Stimulated activated memory B cell treated with anti-CD40 and anti-IgM and Interleukin-4, amounts not matched to agents 10 μg/mL and 1 μg/mL and 100 μg/mL, for 72 hours (primary cell): ENCODE measurements at regions not wholly inside any gene's neighbourhood (a gene's known extent, or its start where the extent isn't known, plus 50 kb on each side); places are given as distances from the start of the nearest gene placed in this dataset.

Experiments used
- ATAC-seq: fragments of 150-1000 bp; cut with Tn5 transposase; 2 replicates; pipeline ENCODE4 v1.10.0; 2021
- H3K27ac Mint-ChIP-seq: one replicate; pipeline ENCODE4 v1.8.0; 2022; ENCODE audit warnings: mild to moderate bottlenecking, mixed read lengths
- H3K27me3 Mint-ChIP-seq: one replicate; pipeline ENCODE4 v1.8.0; 2022; ENCODE audit warnings: mixed read lengths
- H3K36me3 Mint-ChIP-seq: one replicate; pipeline ENCODE4 v1.8.0; 2022; ENCODE audit warnings: mixed read lengths
- H3K4me1 Mint-ChIP-seq: one replicate; pipeline ENCODE4 v1.8.0; 2022; ENCODE audit warnings: mixed read lengths
- H3K4me3 Mint-ChIP-seq: one replicate; pipeline ENCODE4 v1.8.0; 2022; ENCODE audit warnings: mild to moderate bottlenecking, moderate library complexity, mixed read lengths
- H3K9me3 Mint-ChIP-seq: one replicate; pipeline ENCODE4 v1.8.0; 2022; ENCODE audit warnings: mixed read lengths

GRCh38 chr11:112369916-112370315 lies 109.3 kb upstream of the PLET1 start:
- peaks cover 5% of the 10 kb centered on the region for H3K36me3 Mint-ChIP-seq
- H3K27me3 Mint-ChIP-seq: no peaks in the 10 kb centered on the region
- H3K9me3 Mint-ChIP-seq: peaks cover 2% of the 10 kb centered on the region
- H3K27ac Mint-ChIP-seq: no peak overlapping the region
- no peaks in the 10 kb centered on the region for H3K4me1 Mint-ChIP-seq
- peak; percentile 39 for ATAC-seq
- H3K4me3 Mint-ChIP-seq: no peak overlapping the region

GRCh38 chr11:112374486-112375140 lies 114.0 kb upstream of the PLET1 start:
- Mint-ChIP-seq H3K4me1 (no peaks in the 10 kb centered on the region), H3K27ac (no peak overlapping the region), H3K4me3 (no peak overlapping the region)

GRCh38 chr11:112377946-112378345 lies 117.3 kb upstream of the PLET1 start:
- Mint-ChIP-seq H3K27ac (no peak overlapping the region), H3K36me3 (no peaks in the 10 kb centered on the region), H3K27me3 (no peaks in the 10 kb centered on the region), H3K9me3 (no peaks in the 10 kb centered on the region), H3K4me1 (no peaks in the 10 kb centered on the region), H3K4me3 (no peak overlapping the region)
- no peak for ATAC-seq

More at GRCh38 chr11:112374486-112375140, 114.0 kb upstream of the PLET1 start:
- H3K9me3 Mint-ChIP-seq: peaks cover 2% of the 10 kb centered on the region
- H3K36me3 Mint-ChIP-seq: no peaks in the 10 kb centered on the region
- no peaks in the 10 kb centered on the region for H3K27me3 Mint-ChIP-seq
- ATAC-seq: no peak

GRCh38 chr11:112380464-112380863 lies 119.8 kb upstream of the PLET1 start:
- Mint-ChIP-seq H3K27me3 (no peaks in the 10 kb centered on the region), H3K4me1 (no peaks in the 10 kb centered on the region), H3K9me3 (no peaks in the 10 kb centered on the region), H3K27ac (no peak overlapping the region), H3K36me3 (no peaks in the 10 kb centered on the region), H3K4me3 (no peak overlapping the region)
- ATAC-seq: no peak

GRCh38 chr11:112381578-112381977 lies 120.9 kb upstream of the PLET1 start:
- H3K9me3 Mint-ChIP-seq: no peaks in the 10 kb centered on the region

GRCh38 chr11:112382561-112382960 lies 121.9 kb upstream of the PLET1 start:
- H3K9me3 Mint-ChIP-seq: no peaks in the 10 kb centered on the region
- no peaks in the 10 kb centered on the region for H3K4me1 Mint-ChIP-seq
- H3K27ac Mint-ChIP-seq: no peak overlapping the region
- no peaks in the 10 kb centered on the region for H3K36me3 Mint-ChIP-seq
- H3K4me3 Mint-ChIP-seq: no peak overlapping the region
- H3K27me3 Mint-ChIP-seq: no peaks in the 10 kb centered on the region
- no peak for ATAC-seq

More at GRCh38 chr11:112381578-112381977, 120.9 kb upstream of the PLET1 start:
- H3K4me1 Mint-ChIP-seq: no peaks in the 10 kb centered on the region
- no peak for ATAC-seq
- H3K27ac Mint-ChIP-seq: no peak overlapping the region
- H3K27me3 Mint-ChIP-seq: no peaks in the 10 kb centered on the region
- no peak overlapping the region for H3K4me3 Mint-ChIP-seq
- H3K36me3 Mint-ChIP-seq: no peaks in the 10 kb centered on the region

- peaks cover 3% of the 10 kb centered on the region for H3K9me3 Mint-ChIP-seq
- no peak overlapping the region for H3K27ac Mint-ChIP-seq
- H3K36me3 Mint-ChIP-seq: peaks cover 9% of the 10 kb centered on the region
- H3K4me1 Mint-ChIP-seq: no peaks in the 10 kb centered on the region
- peaks cover 15% of the 10 kb centered on the region for H3K27me3 Mint-ChIP-seq
- H3K4me3 Mint-ChIP-seq: no peak overlapping the region
- no peak for ATAC-seq
These were observed 127.8 kb upstream of the PLET1 start for GRCh38 chr11:112388496-112388895.

- Mint-ChIP-seq H3K9me3 (peaks cover 3% of the 10 kb centered on the region), H3K27ac (no peak overlapping the region), H3K4me1 (no peaks in the 10 kb centered on the region), H3K36me3 (peaks cover 9% of the 10 kb centered on the region), H3K4me3 (no peak overlapping the region), H3K27me3 (peaks cover 15% of the 10 kb centered on the region)
- no peak for ATAC-seq
These were observed 130.4 kb upstream of the PLET1 start for GRCh38 chr11:112391086-112391485.

GRCh38 chr11:112392904-112393303 lies 132.2 kb upstream of the PLET1 start:
- peaks cover 3% of the 10 kb centered on the region for H3K9me3 Mint-ChIP-seq
- ATAC-seq: no peak
- no peak overlapping the region for H3K4me3 Mint-ChIP-seq
- no peaks in the 10 kb centered on the region for H3K4me1 Mint-ChIP-seq
- H3K36me3 Mint-ChIP-seq: peaks cover 9% of the 10 kb centered on the region
- H3K27ac Mint-ChIP-seq: no peak overlapping the region
- peaks cover 15% of the 10 kb centered on the region for H3K27me3 Mint-ChIP-seq

- H3K9me3 Mint-ChIP-seq: no peaks in the 10 kb centered on the region
- H3K27ac Mint-ChIP-seq: no peak overlapping the region
- no peaks in the 10 kb centered on the region for H3K4me1 Mint-ChIP-seq
These were observed 133.6 kb upstream of the PLET1 start for GRCh38 chr11:112394304-112394703.

GRCh38 chr11:112396076-112396475 lies 135.4 kb upstream of the PLET1 start:
- no peaks in the 10 kb centered on the region for H3K4me1 Mint-ChIP-seq
- peaks cover 6% of the 10 kb centered on the region for H3K36me3 Mint-ChIP-seq
- peaks cover 15% of the 10 kb centered on the region for H3K27me3 Mint-ChIP-seq
- H3K27ac Mint-ChIP-seq: no peak overlapping the region
- no peak overlapping the region for H3K4me3 Mint-ChIP-seq
- no peak for ATAC-seq
- no peaks in the 10 kb centered on the region for H3K9me3 Mint-ChIP-seq

More at GRCh38 chr11:112394304-112394703, 133.6 kb upstream of the PLET1 start:
- Mint-ChIP-seq H3K4me3 (no peak overlapping the region), H3K27me3 (peaks cover 15% of the 10 kb centered on the region), H3K36me3 (peaks cover 9% of the 10 kb centered on the region)
- ATAC-seq: no peak

GRCh38 chr11:112398798-112399478 lies 138.3 kb upstream of the PLET1 start:
- Mint-ChIP-seq H3K36me3 (no peaks in the 10 kb centered on the region), H3K4me3 (no peak overlapping the region), H3K9me3 (peaks cover 3% of the 10 kb centered on the region), H3K27me3 (no peaks in the 10 kb centered on the region), H3K27ac (no peak overlapping the region), H3K4me1 (no peaks in the 10 kb centered on the region)
- ATAC-seq: no peak

- Mint-ChIP-seq H3K36me3 (no peaks in the 10 kb centered on the region), H3K27ac (no peak overlapping the region), H3K27me3 (no peaks in the 10 kb centered on the region), H3K4me1 (no peaks in the 10 kb centered on the region), H3K9me3 (peaks cover 3% of the 10 kb centered on the region), H3K4me3 (no peak overlapping the region)
- no peak for ATAC-seq
These were observed 139.9 kb upstream of the PLET1 start for GRCh38 chr11:112400476-112401014.

GRCh38 chr11:112401036-112401769 lies 140.5 kb upstream of the PLET1 start:
- ATAC-seq: no peak
- no peaks in the 10 kb centered on the region for H3K27me3 Mint-ChIP-seq
- H3K27ac Mint-ChIP-seq: no peak overlapping the region
- H3K4me3 Mint-ChIP-seq: no peak overlapping the region
- H3K9me3 Mint-ChIP-seq: peaks cover 3% of the 10 kb centered on the region
- H3K4me1 Mint-ChIP-seq: no peaks in the 10 kb centered on the region
- no peaks in the 10 kb centered on the region for H3K36me3 Mint-ChIP-seq

GRCh38 chr11:112403432-112403831 lies 142.8 kb upstream of the PLET1 start:
- Mint-ChIP-seq H3K4me3 (no peak overlapping the region), H3K4me1 (no peaks in the 10 kb centered on the region), H3K9me3 (peaks cover 3% of the 10 kb centered on the region), H3K27me3 (no peaks in the 10 kb centered on the region), H3K27ac (no peak overlapping the region), H3K36me3 (no peaks in the 10 kb centered on the region)
- ATAC-seq: no peak
